CD14-positive monocyte (primary cell): ENCODE measurements at regions not wholly inside any gene's neighbourhood (a gene's known extent, or its start where the extent isn't known, plus 50 kb on each side); places are given as distances from the start of the nearest gene placed in this dataset.
"Not testable (repeated sequence)": the region's sequence is repeated elsewhere in the genome, so short reads cannot be mapped to it uniquely, and the experiment has no call there.

Experiments used
- DNase-seq, 3 donors: peaks; one replicate each; pipeline ENCODE4 v3.0.0-alpha.2; 2011 to 2022
- H2AFZ ChIP-seq: 2 replicates; pipeline ENCODE4 v1.6.0; 2012; ENCODE audit warnings: mild to moderate bottlenecking, low read depth, low read length, inconsistent platforms; ENCODE audit not compliant: insufficient read depth, poor library complexity, severe bottlenecking
- H3K27ac ChIP-seq, 2 donors: 1 replicate in 1 of 2; 2 replicates in 1 of 2; pipeline ENCODE4 v1.5.1; 2012 to 2013; ENCODE audit warnings: low read length in 2 of 2, control low read depth in 1 of 2, inconsistent platforms in 1 of 2, low read depth in 1 of 2, mild to moderate bottlenecking in 1 of 2
- H3K27me3 ChIP-seq, 2 donors: one replicate each; pipeline versions ENCODE4 v1.6.0 to v1.6.1; 2011 to 2013; ENCODE audit warnings: low read length in 2 of 2; ENCODE audit not compliant: control insufficient read depth in 2 of 2, insufficient read depth in 2 of 2
- H3K36me3 ChIP-seq, 2 donors: replicated peaks in 1 of 2; 1 replicate in 1 of 2; 2 replicates in 1 of 2; pipeline versions ENCODE4 v1.5.1 to v1.6.1; 2012 to 2013; ENCODE audit warnings: low read length in 2 of 2, control low read depth in 1 of 2, inconsistent platforms in 1 of 2, mild to moderate bottlenecking in 1 of 2; ENCODE audit not compliant: insufficient read depth in 2 of 2, control insufficient read depth in 1 of 2
- H3K4me1 ChIP-seq, 2 donors: 1 replicate in 1 of 2; 2 replicates in 1 of 2; pipeline versions ENCODE4 v1.5.1 to v1.6.1; 2012 to 2013; ENCODE audit warnings: low read length in 2 of 2, control low read depth in 1 of 2, inconsistent platforms in 1 of 2, mild to moderate bottlenecking in 1 of 2, moderate library complexity in 1 of 2; ENCODE audit not compliant: insufficient read depth in 2 of 2, control insufficient read depth in 1 of 2
- H3K4me2 ChIP-seq: replicated peaks from 2 replicates; pipeline ENCODE3; 2012; ENCODE audit warnings: low read length, moderate library complexity, mild to moderate bottlenecking; ENCODE audit not compliant: poor library complexity, severe bottlenecking; ENCODE audit errors: extremely low read depth
- H3K4me3 ChIP-seq, 3 experiments: fragments of 200-600 bp in 1 of 3; sonication (generic) in 1 of 3; replicated peaks in 1 of 3; 1 replicate in 2 of 3; 2 replicates in 1 of 3; pipeline ENCODE4 v1.5.1; 2011 to 2013; ENCODE audit warnings: low read length in 3 of 3, mild to moderate bottlenecking in 3 of 3, control low read depth in 2 of 3, low read depth in 2 of 3, inconsistent platforms in 1 of 3, moderate library complexity in 1 of 3
- H3K79me2 ChIP-seq: 2 replicates; pipeline ENCODE4 v1.6.0; 2012; ENCODE audit warnings: mild to moderate bottlenecking, control low read depth, inconsistent platforms, low read length, moderate library complexity; ENCODE audit not compliant: insufficient read depth
- H3K9ac ChIP-seq: 2 replicates; pipeline ENCODE4 v1.6.0; 2017; ENCODE audit warnings: low read length, mild to moderate bottlenecking; ENCODE audit not compliant: insufficient read depth, poor library complexity, severe bottlenecking
- H3K9me3 ChIP-seq, 2 donors: replicated peaks in 1 of 2; 1 replicate in 1 of 2; 2 replicates in 1 of 2; pipeline versions ENCODE4 v1.5.1 to v1.6.1; 2012 to 2013; ENCODE audit warnings: low read length in 2 of 2, control low read depth in 1 of 2; ENCODE audit not compliant: control insufficient read depth in 1 of 2, insufficient read depth in 1 of 2
- H4K20me1 ChIP-seq: 2 replicates; pipeline ENCODE4 v1.6.0; 2012; ENCODE audit warnings: mild to moderate bottlenecking, low read length, control low read depth, moderate library complexity; ENCODE audit not compliant: insufficient read depth
- H3K27ac Mint-ChIP-seq, 7 donors: one replicate each; pipeline ENCODE4 v1.8.0; 2020; ENCODE audit warnings: mild to moderate bottlenecking in 7 of 7, mixed read lengths in 7 of 7, moderate library complexity in 6 of 7, inconsistent platforms in 2 of 7
- H3K27me3 Mint-ChIP-seq, 3 donors: one replicate each; pipeline ENCODE4 v1.8.0; 2021 to 2022; ENCODE audit warnings: low read depth in 3 of 3, mild to moderate bottlenecking in 3 of 3, mixed read lengths in 3 of 3, moderate library complexity in 3 of 3, inconsistent platforms in 1 of 3
- H3K36me3 Mint-ChIP-seq, 2 donors: one replicate each; pipeline ENCODE4 v1.8.0; 2020; ENCODE audit warnings: mixed read lengths in 2 of 2, inconsistent platforms in 1 of 2, mild to moderate bottlenecking in 1 of 2
- H3K4me1 Mint-ChIP-seq: one replicate; pipeline ENCODE4 v1.8.0; 2020; ENCODE audit warnings: mild to moderate bottlenecking, mixed read lengths
- H3K4me3 Mint-ChIP-seq, 2 donors: one replicate each; pipeline ENCODE4 v1.8.0; 2020; ENCODE audit warnings: mild to moderate bottlenecking in 2 of 2, mixed read lengths in 2 of 2, moderate library complexity in 1 of 2
- H3K9me3 Mint-ChIP-seq, 7 donors: one replicate each; pipeline ENCODE4 v1.8.0; 2020 to 2022; ENCODE audit warnings: mixed read lengths in 7 of 7, mild to moderate bottlenecking in 6 of 7, moderate library complexity in 6 of 7, inconsistent platforms in 2 of 7
- CTCF ChIP-seq: fragments of 200-600 bp; IDR thresholded peaks from one replicate; pipeline ENCODE4 v1.8.0; 2022; ENCODE audit warnings: antibody characterized with exemption, mild to moderate bottlenecking
- WGBS: methylation state at CpG from one replicate; pipeline ENCODE4 v1.1.5; 2013; ENCODE audit warnings: missing lambda C conversion rate; ENCODE audit not compliant: insufficient coverage; 5-methylcytosine and 5-hydroxymethylcytosine counted together
- intact Hi-C, 2 donors: fragments of 100-400 bp; cut with micrococcal nuclease; formaldehyde crosslinking; loops; one replicate each; pipeline versions ENCODE4 v1.15.0 to v1.15.1; 2023

GRCh38 chr3:34676436-34676835 is 878.0 kb downstream of the PDCD6IP start:
- H2AFZ ChIP-seq: no peak overlapping the region
- H3K27ac ChIP-seq: no peak overlapping the region
- intact Hi-C loops: no loop called here
- peaks cover 5% of the 10 kb centered on the region for H3K4me1 Mint-ChIP-seq
- WGBS: 100% methylated on average over 2 of the region's 3 CpGs
- no peak overlapping the region for H3K4me2 ChIP-seq
- no peaks in the 10 kb centered on the region for H3K27me3 ChIP-seq
- peaks cover 0 to 15% of the 10 kb centered on the region in 2 donors for H3K9me3 ChIP-seq
- no peak overlapping the region for H3K4me3 ChIP-seq
- H3K36me3 ChIP-seq: no peaks in the 10 kb centered on the region
- no peak for TF ChIP-seq CTCF
- no peaks in the 10 kb centered on the region for H3K36me3 Mint-ChIP-seq
- H4K20me1 ChIP-seq: no peaks in the 10 kb centered on the region
- H3K4me3 Mint-ChIP-seq: no peak overlapping the region
- H3K9me3 Mint-ChIP-seq: peaks cover 0 to 21% (median 7%) of the 10 kb centered on the region in 7 donors
- no peak overlapping the region for H3K9ac ChIP-seq
- DNase-seq: no peak
- H3K27ac Mint-ChIP-seq: no peak overlapping the region
- no peaks in the 10 kb centered on the region for H3K27me3 Mint-ChIP-seq
- H3K4me1 ChIP-seq: no peaks in the 10 kb centered on the region
- no peaks in the 10 kb centered on the region for H3K79me2 ChIP-seq

- Histone ChIP-seq H3K27me3 (no peaks in the 10 kb centered on the region), H3K36me3 (no peaks in the 10 kb centered on the region), H3K4me2 (no peak overlapping the region), H3K9ac (no peak overlapping the region), H3K4me1 (no peaks in the 10 kb centered on the region), H3K79me2 (no peaks in the 10 kb centered on the region), H4K20me1 (no peaks in the 10 kb centered on the region), H3K9me3 (peaks cover 0 to 18% of the 10 kb centered on the region in 2 donors), H2AFZ (no peak overlapping the region), H3K27ac (no peak overlapping the region), H3K4me3 (no peak overlapping the region)
- Mint-ChIP-seq H3K27me3 (no peaks in the 10 kb centered on the region), H3K27ac (peak overlapping the region in 2 of 7 donors; percentile 21 to 71), H3K9me3 (peaks cover 0 to 20% (median 8%) of the 10 kb centered on the region in 7 donors), H3K4me3 (no peak overlapping the region), H3K36me3 (no peaks in the 10 kb centered on the region), H3K4me1 (peaks cover 5% of the 10 kb centered on the region)
- intact Hi-C loops: no loop called here
- no peak for DNase-seq
- no peak for TF ChIP-seq CTCF
These were observed 880.1 kb downstream of the PDCD6IP start for GRCh38 chr3:34678575-34678974.

GRCh38 chr3:34679055-34679454 is 880.6 kb downstream of the PDCD6IP start:
- H3K4me2 ChIP-seq, H3K27ac Mint-ChIP-seq, H2AFZ ChIP-seq, H3K4me1 ChIP-seq, H4K20me1 ChIP-seq, H3K27me3 ChIP-seq, DNase-seq, intact Hi-C loops, H3K9ac ChIP-seq, H3K4me1 Mint-ChIP-seq, H3K36me3 Mint-ChIP-seq, H3K36me3 ChIP-seq, H3K79me2 ChIP-seq, H3K27ac ChIP-seq, H3K4me3 ChIP-seq, H3K4me3 Mint-ChIP-seq, H3K27me3 Mint-ChIP-seq: not testable (repeated sequence)
- WGBS: no CpG with 5 or more reads among the region's 1 CpG
- peaks cover 0 to 21% (median 8%) of the 10 kb centered on the region in 7 donors for H3K9me3 Mint-ChIP-seq
- peaks cover 0 to 21% of the 10 kb centered on the region in 2 donors for H3K9me3 ChIP-seq
